Karpas-422 (cell line): ENCODE measurements at regions not wholly inside any gene's neighbourhood (a gene's known extent, or its start where the extent isn't known, plus 50 kb on each side); places are given as distances from the start of the nearest gene placed in this dataset.

Experiments
- DNase-seq: peaks from one replicate; pipeline ENCODE4 v3.0.0-alpha.2; 2015
- H2AFZ ChIP-seq: fragments of 200-600 bp; sonication (generic); 2 replicates; pipeline ENCODE4 v1.6.1; 2014; ENCODE audit warnings: antibody characterized with exemption, low read length, mixed read lengths
- H3K27ac ChIP-seq: fragments of 200-600 bp; sonication (generic); 2 replicates; pipeline ENCODE4 v1.5.1; 2014; ENCODE audit warnings: mild to moderate bottlenecking, low read length, moderate library complexity
- H3K27me3 ChIP-seq: fragments of 200-600 bp; sonication (generic); 2 replicates; pipeline ENCODE4 v1.6.1; 2014; ENCODE audit warnings: low read length, mixed read lengths
- H3K36me3 ChIP-seq: fragments of 200-600 bp; sonication (generic); 2 replicates; pipeline ENCODE4 v1.6.1; 2014; ENCODE audit warnings: low read length, mixed read lengths; ENCODE audit not compliant: insufficient read depth
- H3K4me1 ChIP-seq: fragments of 200-600 bp; sonication (generic); 2 replicates; pipeline ENCODE4 v1.6.1; 2014; ENCODE audit warnings: mild to moderate bottlenecking, low read length, mixed read lengths
- H3K4me2 ChIP-seq: fragments of 200-600 bp; sonication (generic); 2 replicates; pipeline ENCODE4 v1.6.1; 2014; ENCODE audit warnings: low read length, low read depth, mild to moderate bottlenecking; ENCODE audit not compliant: poor library complexity, severe bottlenecking
- H3K4me3 ChIP-seq: fragments of 200-600 bp; sonication (generic); 2 replicates; pipeline ENCODE4 v1.5.1; 2014; ENCODE audit warnings: mild to moderate bottlenecking, antibody characterized with exemption, low read length, mixed read lengths
- H3K79me2 ChIP-seq: fragments of 200-600 bp; sonication (generic); 2 replicates; pipeline ENCODE4 v1.6.1; 2014; ENCODE audit warnings: mild to moderate bottlenecking, low read length, mixed read lengths
- H3K9ac ChIP-seq: fragments of 200-600 bp; sonication (generic); 2 replicates; pipeline ENCODE4 v1.6.0; 2014; ENCODE audit warnings: low read length
- H3K9me2 ChIP-seq: fragments of 200-600 bp; sonication (generic), shearing (Covaris generic); replicated peaks from 2 replicates; pipeline ENCODE4 v1.6.0; 2014; ENCODE audit warnings: mild to moderate bottlenecking, low read length, moderate library complexity; ENCODE audit not compliant: insufficient read depth
- H3K9me3 ChIP-seq: fragments of 300-700, 200-600 bp; sonication (generic); 2 replicates; pipeline ENCODE4 v1.6.1; 2014; ENCODE audit warnings: low read length, mixed read lengths
- H4K20me1 ChIP-seq: fragments of 200-600 bp; sonication (generic); 2 replicates; pipeline ENCODE4 v1.6.1; 2014; ENCODE audit warnings: mild to moderate bottlenecking, antibody characterized with exemption, low read length, low read depth; ENCODE audit not compliant: insufficient read depth

DNA sequence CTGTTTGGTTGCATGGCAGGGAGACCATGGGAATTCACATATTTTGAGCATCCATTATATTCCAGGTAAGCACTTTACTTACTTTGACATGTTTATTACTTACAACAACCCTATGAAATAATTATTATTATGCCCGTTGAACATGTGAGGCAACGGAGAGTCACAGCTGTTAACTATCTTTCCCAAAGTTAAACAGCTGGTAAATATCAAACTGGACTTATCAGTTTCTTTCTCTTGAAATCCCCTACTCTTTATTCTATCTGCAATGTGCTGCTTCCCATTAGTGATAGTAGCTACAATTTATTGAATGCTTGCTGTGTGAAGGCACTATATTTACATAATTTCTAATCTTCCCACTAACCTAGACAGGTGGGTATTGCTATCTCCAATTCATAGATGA is 847.7 kb upstream of the MAP3K7 start:
- H3K4me2 ChIP-seq, result no peak overlapping the region
- H3K4me1 ChIP-seq, result no peaks in the 10 kb centered on the region
- DNase-seq, result no peak

DNA sequence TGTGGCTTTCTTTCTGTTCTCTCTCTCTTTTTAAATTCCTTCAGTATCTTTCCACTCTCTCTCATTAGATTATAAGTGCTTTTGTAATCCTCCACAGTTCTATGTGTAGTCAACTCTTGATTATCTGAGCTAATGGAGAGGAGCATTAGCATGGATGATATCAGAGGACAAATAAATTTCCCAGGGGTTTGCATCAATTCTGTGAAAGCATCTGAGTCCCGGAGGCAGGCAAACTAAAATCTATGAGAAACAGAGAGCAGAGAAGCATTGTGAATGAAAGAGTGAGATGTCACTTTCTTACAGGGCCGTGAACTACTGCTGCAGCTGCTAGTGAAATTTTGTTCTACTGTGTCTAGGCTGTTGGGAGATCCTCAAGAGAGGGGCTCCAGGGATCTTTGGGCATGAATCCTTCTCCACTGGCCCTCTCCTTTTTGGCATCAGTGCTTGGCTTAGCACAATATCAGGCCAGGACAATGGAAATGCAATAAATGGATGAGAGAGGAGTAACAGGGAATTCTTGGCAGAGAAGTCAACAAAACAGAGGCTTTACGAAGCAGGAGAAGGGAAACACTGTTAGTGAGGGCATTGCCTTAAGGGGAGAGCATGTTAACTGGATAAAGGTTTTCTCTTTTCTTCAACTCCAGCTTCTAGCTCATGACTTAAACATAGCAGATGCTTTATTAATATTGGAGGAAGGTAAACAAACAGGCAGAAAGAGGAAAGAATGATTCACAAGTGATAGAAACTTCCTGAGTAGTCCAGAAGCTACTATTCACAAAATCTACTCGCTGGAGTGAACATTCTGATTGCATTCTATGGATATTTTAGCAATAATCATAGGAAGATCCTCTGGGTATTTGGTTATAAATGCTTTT is 847.0 kb upstream of the MAP3K7 start:
- Histone ChIP-seq H3K9me2 (no peaks in the 10 kb centered on the region), H3K4me3 (no peak overlapping the region), H3K36me3 (no peaks in the 10 kb centered on the region), H3K79me2 (no peaks in the 10 kb centered on the region), H2AFZ (no peak overlapping the region), H3K4me1 (no peaks in the 10 kb centered on the region), H3K9ac (no peak overlapping the region), H3K9me3 (peaks cover 3% of the 10 kb centered on the region), H3K4me2 (no peak overlapping the region), H3K27me3 (no peaks in the 10 kb centered on the region), H4K20me1 (no peaks in the 10 kb centered on the region), H3K27ac (no peak overlapping the region)
- DNase-seq, result no peak

More for the DNA sequence above, 847.7 kb upstream of the MAP3K7 start:
- Histone ChIP-seq H3K27me3 (no peaks in the 10 kb centered on the region), H3K9me2 (no peaks in the 10 kb centered on the region), H2AFZ (no peak overlapping the region), H3K9me3 (peaks cover 3% of the 10 kb centered on the region; the same call in 1 of the 2 replicates), H3K36me3 (no peaks in the 10 kb centered on the region), H3K79me2 (no peaks in the 10 kb centered on the region), H3K4me3 (no peak overlapping the region), H4K20me1 (no peaks in the 10 kb centered on the region), H3K9ac (no peak overlapping the region), H3K27ac (no peak overlapping the region)

DNA sequence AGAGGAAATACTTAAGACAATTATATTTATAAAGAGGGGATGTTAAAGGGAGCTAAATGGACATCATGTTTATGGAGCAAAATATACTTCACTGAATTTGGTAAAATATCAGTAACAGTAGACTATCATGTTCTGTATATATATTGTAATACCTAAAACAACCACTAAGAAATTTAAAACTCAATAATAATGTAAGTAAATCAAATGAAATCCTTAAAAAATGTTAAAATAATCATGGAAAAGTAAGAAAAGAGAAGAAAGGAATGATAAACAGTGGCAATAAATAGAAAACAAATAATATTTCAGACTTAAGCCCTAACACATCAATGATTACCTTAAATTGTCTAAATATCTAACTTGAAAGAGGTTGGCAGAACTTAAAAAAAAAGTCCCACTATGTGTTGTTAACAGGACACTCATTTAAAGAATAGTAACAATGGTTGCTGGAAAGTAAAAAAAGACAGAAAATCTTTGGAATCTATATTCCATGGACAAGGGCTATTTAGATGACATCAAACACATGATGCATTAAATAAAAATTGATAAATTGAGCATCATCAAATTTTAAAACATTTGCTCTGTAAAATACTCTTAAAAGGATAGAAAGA is 842.2 kb upstream of the MAP3K7 start:
- Histone ChIP-seq H3K27ac (no peak overlapping the region), H3K79me2 (no peaks in the 10 kb centered on the region)

DNA sequence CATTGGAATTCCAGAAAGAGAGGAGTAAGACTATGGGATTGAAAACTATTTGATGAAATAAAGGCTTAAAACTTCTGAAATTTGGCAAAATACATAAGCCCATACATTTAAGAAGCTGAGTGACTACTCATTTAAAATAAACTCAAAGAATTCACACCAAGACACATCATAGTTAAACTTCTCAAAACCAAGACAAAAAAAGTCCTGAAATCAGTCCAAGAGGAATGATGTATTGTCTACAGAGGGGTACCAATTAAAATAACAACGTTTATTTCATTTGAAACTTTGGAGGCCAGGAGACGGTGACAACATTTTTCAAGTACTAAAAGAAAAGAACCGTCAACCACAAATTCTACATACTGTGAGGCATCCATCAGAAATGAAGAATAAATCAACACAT is 841.4 kb upstream of the MAP3K7 start:
- H3K4me2 ChIP-seq, result no peak overlapping the region
- no peaks in the 10 kb centered on the region for H4K20me1 ChIP-seq
- H3K36me3 ChIP-seq, result no peaks in the 10 kb centered on the region
- H3K79me2 ChIP-seq, result no peaks in the 10 kb centered on the region
- no peaks in the 10 kb centered on the region for H3K9me2 ChIP-seq
- H3K9me3 ChIP-seq, result peaks cover 9% of the 10 kb centered on the region
- no peaks in the 10 kb centered on the region for H3K27me3 ChIP-seq
- no peak for DNase-seq
- no peaks in the 10 kb centered on the region for H3K4me1 ChIP-seq
- H3K9ac ChIP-seq, result no peak overlapping the region
- no peak overlapping the region for H3K4me3 ChIP-seq
- no peak overlapping the region for H2AFZ ChIP-seq
- H3K27ac ChIP-seq, result no peak overlapping the region

More for the DNA sequence above, 842.2 kb upstream of the MAP3K7 start:
- DNase-seq, result no peak
- no peaks in the 10 kb centered on the region for H3K9me2 ChIP-seq
- no peak overlapping the region for H3K4me3 ChIP-seq
- no peak overlapping the region for H2AFZ ChIP-seq
- no peak overlapping the region for H3K9ac ChIP-seq
- H4K20me1 ChIP-seq, result no peaks in the 10 kb centered on the region
- peaks cover 9% of the 10 kb centered on the region for H3K9me3 ChIP-seq
- H3K4me2 ChIP-seq, result no peak overlapping the region
- no peaks in the 10 kb centered on the region for H3K36me3 ChIP-seq
- H3K4me1 ChIP-seq, result no peaks in the 10 kb centered on the region
- H3K27me3 ChIP-seq, result no peaks in the 10 kb centered on the region

DNA sequence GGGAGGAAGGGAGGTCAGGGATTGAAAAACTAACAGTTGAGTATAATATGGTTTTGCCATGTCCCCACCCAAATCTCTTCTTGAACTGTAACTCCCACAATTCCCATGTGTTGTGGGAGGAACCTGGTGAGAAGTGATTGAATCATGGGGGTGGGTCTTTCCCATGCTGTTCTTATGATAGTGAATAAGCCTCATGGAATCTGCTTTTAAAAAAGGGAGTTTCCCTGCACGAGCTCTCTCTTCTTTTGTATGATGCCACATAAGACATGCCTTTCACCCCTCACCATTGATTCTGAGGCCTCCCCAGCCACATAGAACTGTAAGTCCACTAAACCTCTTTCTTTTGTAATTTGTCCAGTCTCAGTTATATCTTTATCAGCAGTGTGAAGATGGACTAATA is 833.4 kb upstream of the MAP3K7 start:
- Histone ChIP-seq H3K27me3 (no peaks in the 10 kb centered on the region), H2AFZ (no peak overlapping the region), H4K20me1 (no peaks in the 10 kb centered on the region), H3K27ac (no peak overlapping the region), H3K36me3 (no peaks in the 10 kb centered on the region), H3K9ac (no peak overlapping the region), H3K4me2 (no peak overlapping the region), H3K9me2 (no peaks in the 10 kb centered on the region), H3K9me3 (peaks cover 9% of the 10 kb centered on the region; the same call in 1 of the 2 replicates), H3K4me1 (no peaks in the 10 kb centered on the region), H3K4me3 (no peak overlapping the region), H3K79me2 (no peaks in the 10 kb centered on the region)
- DNase-seq, result no peak

DNA sequence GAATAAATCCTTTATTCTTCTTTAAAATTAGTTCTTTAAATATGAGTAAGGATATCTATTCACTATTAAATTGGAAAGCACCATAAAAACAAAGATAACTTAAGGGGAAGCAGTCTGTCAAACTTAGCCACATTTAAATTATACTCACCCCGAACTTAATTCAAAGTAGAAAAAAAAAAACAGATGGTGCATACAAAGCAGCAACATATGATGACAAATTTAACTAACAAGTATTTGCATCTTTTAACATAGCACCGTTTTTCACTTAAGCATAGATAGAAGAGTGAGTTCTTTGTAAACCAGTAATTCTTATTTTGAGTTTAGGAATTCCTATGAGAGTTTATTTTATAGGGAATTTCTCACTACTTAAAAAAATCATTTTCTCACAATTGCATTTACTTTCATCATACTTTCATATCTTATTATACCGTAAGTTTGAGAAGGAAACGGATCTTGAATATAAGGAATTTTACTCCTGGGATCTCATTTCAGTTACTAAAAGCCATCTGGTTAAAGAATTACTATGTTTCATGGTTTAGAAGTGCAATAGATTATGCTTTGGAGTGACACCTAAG is 828.2 kb upstream of the MAP3K7 start:
- no peak for DNase-seq
- Histone ChIP-seq H3K79me2 (no peaks in the 10 kb centered on the region), H3K4me3 (no peak overlapping the region), H3K27me3 (no peaks in the 10 kb centered on the region), H3K4me2 (no peak overlapping the region), H4K20me1 (no peaks in the 10 kb centered on the region), H3K9me3 (peaks cover 8% of the 10 kb centered on the region; the same call in 1 of the 2 replicates), H3K4me1 (no peaks in the 10 kb centered on the region), H3K27ac (no peak overlapping the region), H3K9ac (no peak overlapping the region), H2AFZ (no peak overlapping the region), H3K36me3 (no peaks in the 10 kb centered on the region), H3K9me2 (no peaks in the 10 kb centered on the region)

DNA sequence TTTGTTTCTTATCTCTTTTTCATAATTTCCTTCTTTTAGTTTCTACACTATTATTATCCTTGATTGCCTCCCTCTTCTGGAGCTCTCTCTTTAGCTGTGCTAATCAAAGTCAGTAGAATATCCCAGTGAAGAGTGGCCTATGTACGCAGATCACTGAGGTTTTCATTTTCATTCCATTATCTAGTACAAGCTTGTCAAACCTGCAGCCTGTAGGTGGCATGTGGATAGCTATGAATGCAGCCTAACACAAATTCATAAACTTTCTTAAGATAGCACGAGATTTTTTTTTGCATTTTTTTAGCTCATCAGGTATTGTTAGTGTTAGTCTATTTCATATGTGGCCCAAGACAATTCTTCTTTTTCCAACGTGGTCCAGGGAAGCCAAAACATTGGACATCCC is 825.7 kb upstream of the MAP3K7 start:
- no peak overlapping the region for H3K27ac ChIP-seq
- no peaks in the 10 kb centered on the region for H3K36me3 ChIP-seq
- H3K4me3 ChIP-seq, result no peak overlapping the region
- no peak overlapping the region for H3K9ac ChIP-seq
- H3K27me3 ChIP-seq, result no peaks in the 10 kb centered on the region
- H3K9me2 ChIP-seq, result no peaks in the 10 kb centered on the region
- H3K79me2 ChIP-seq, result no peaks in the 10 kb centered on the region
- DNase-seq, result no peak
- peaks cover 7% of the 10 kb centered on the region; the same call in 1 of the 2 replicates for H3K9me3 ChIP-seq
- H3K4me2 ChIP-seq, result no peak overlapping the region
- no peaks in the 10 kb centered on the region for H3K4me1 ChIP-seq
- no peak overlapping the region for H2AFZ ChIP-seq
- no peaks in the 10 kb centered on the region for H4K20me1 ChIP-seq

DNA sequence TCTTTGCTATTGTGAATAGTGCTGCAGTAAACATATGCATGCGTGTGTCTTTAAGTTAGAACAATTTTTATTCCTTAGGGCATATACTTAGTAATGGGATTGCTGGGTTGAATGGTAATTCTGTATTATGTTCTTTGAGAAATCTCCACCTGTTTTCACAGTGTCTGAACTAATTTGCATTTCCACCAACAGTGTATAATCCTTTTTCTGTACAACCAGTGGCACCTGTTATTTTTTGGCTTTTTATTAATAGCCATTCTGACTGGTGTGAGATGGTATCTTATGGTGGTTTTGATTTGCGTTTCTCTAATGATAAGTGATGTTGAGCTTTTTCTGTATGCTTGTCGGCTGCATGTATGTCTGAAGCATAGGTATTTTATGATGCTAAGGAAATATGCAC is 820.8 kb upstream of the MAP3K7 start:
- DNase-seq, result no peak
- no peak overlapping the region for H3K4me2 ChIP-seq
- H3K4me1 ChIP-seq, result no peaks in the 10 kb centered on the region
- H2AFZ ChIP-seq, result no peak overlapping the region
- no peak overlapping the region for H3K4me3 ChIP-seq
- no peak overlapping the region for H3K9ac ChIP-seq
- H3K36me3 ChIP-seq, result no peaks in the 10 kb centered on the region
- no peaks in the 10 kb centered on the region for H3K27me3 ChIP-seq
- no peak overlapping the region for H3K27ac ChIP-seq
- peaks cover 4% of the 10 kb centered on the region for H3K9me3 ChIP-seq
- H4K20me1 ChIP-seq, result no peaks in the 10 kb centered on the region
- no peaks in the 10 kb centered on the region for H3K79me2 ChIP-seq
- no peaks in the 10 kb centered on the region for H3K9me2 ChIP-seq
